HG03196 (cell line): ENCODE measurements at regions not wholly inside any gene's neighbourhood (a gene's known extent, or its start where the extent isn't known, plus 50 kb on each side); places are given as distances from the start of the nearest gene placed in this dataset.

Source experiments
- ATAC-seq: cut with Tn5 transposase; IDR thresholded peaks from one replicate; pipeline ENCODE4 v1.9.1; 2021; ENCODE audit not compliant: unreplicated experiment

DNA sequence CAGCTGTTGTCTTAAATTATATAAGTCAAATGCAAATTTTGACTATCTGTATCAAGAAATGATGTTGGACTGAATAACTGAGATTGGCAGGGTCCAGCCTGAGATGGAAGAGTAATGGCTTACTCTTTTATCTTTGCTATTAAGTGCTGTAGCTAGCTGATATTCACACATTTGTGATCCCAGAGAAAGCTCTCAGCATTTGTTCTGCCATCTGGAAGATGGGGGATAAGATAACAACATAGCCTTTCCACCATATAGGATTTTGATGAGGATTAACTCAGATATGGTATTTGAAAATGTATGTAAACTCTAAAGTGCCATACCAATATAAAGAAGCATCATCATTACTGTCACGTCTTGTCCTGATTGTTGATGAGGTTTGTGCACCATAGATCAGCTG lies 1063.2 kb upstream of the TENM4 start:
- ATAC-seq = no peak

DNA sequence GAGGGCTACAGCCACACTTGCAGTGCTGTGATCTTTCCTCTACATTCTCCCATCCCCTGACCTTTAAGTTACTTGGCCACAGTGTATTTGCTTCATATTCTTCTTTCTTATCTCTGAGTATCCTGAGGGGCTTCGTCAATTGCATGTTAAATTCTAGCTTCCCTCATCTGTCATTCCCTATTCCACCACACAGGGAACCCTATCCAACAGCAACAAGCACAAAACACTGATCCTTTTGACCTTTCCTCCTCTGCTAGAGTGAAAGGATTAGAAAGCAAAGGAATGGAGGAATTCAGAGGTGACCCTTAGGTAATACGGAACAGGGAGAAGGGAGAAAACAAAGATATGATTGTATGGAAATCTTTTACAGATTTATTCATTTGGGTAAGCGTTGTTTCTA lies 1061.7 kb upstream of the TENM4 start:
- ATAC-seq = no peak

DNA sequence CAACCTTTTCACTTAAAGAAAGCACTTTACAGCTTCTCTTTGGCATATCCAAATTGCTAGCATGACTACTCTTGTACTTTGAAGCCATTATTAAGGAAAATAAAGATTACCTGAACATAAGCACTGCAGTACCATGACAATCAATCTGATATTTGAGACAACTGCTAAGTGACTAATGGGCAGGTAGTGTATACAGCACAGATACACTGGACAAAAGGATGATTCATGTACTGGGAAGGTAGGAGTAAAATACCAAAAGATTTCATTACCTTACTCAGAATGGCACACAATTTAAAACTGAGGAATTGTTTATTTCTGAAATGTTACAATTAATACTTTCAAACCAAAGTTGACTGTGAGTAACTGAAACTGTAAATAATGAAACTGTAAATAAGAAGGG lies 1054.3 kb upstream of the TENM4 start:
- no peak for ATAC-seq

DNA sequence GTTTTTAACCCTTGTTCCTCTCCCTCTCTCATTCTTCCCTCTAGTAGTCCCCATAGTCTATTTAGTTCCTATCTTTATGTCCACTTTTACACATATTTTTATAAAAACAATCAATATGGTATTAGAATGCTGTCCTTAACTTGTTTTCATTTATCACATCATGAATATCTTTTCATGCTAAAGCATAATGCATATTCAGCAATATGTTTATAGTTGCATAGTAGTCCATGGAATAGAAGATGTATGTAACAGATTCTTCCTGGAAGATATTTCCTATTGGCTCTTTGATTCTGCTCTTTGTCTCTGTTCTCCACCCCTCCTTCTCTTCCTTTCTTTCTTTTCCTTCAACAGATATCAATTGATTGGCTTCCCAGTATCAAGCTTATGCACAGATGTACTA lies 1047.1 kb upstream of the TENM4 start:
- ATAC-seq = no peak

GRCh38 chr11:80486678-80487077 lies 1045.8 kb upstream of the TENM4 start:
- ATAC-seq = no peak

GRCh38 chr11:80477178-80477577 lies 1036.3 kb upstream of the TENM4 start:
- no peak for ATAC-seq

DNA sequence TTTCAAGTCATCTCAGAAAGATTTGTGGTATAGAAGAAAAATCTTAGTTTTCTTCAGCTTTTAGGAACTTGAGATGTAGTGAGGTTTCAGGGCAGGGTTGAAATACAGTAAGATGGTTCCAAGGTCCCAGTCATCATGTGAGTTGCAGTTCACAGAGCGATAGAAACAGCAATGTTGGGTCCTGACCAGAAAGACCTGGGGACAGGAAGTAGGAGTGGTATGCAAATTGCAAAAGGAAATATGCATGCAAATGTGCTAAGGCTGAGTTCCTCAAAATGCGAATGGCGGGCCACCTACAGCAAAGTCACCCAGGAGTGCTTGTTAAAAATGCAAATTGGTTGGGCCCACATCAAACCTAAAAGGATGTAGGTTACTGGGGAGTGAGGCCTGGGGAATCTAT lies 1032.7 kb upstream of the TENM4 start:
- no peak for ATAC-seq

GRCh38 chr11:80469871-80470270 lies 1029.0 kb upstream of the TENM4 start:
- ATAC-seq = no peak

DNA sequence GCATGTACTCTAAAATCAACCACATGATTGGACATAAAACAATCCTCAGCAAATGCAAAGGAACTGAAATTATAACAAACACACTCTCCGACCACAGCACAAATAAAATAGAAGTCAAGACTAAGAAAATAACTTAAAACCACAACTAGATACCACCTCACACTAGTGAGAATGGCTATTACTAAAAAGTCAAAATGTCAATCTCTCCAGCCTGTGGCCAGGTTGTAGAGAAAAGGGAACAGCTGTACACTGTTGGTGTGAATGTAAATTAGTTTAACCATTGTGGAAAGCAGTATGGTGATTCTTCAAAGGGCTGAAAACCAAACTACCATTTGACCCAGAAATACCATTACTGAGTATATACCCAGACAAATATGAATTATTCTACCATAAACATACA lies 1025.7 kb upstream of the TENM4 start:
- ATAC-seq = no peak

GRCh38 chr11:80462211-80462610 lies 1021.4 kb upstream of the TENM4 start:
- no peak for ATAC-seq

DNA sequence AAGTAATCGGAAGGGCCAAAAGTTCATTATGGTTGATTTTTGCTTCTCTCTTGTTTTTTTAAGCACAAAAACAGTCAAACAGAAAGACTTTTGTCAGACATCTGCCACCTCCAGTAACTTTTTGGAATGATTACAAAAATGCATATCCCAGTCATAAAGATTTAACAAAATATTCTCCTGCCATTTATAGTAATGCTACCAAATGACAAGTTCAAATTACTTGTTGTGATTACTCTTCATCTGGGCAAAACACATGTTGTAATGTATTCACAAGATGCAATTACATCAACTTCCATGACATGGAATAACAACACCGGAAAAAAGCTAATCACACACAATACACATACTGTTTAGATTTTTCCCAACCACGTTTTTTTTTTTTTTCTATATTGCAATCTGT lies 1017.5 kb upstream of the TENM4 start:
- ATAC-seq = no peak

DNA sequence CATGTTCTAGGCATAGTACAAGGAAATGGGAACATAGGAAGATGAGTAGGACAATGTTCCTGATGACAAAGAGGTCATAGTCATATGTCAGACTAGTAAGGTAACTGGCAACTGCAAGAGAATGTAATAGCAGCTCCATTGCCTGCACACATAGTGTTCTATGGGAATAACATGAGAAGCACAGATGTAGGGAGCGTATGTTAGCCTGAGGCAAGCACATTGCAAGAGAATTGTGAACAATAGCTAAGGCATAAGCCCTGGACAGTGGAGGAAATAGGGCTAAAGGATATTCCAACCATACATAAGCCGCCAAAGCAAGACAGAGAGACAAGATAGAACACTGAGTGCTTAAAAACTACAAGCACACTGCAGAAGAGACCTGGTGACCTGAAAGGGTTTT lies 1017.0 kb upstream of the TENM4 start:
- no peak for ATAC-seq

GRCh38 chr11:80455818-80456217 lies 1015.0 kb upstream of the TENM4 start:
- ATAC-seq = no peak

DNA sequence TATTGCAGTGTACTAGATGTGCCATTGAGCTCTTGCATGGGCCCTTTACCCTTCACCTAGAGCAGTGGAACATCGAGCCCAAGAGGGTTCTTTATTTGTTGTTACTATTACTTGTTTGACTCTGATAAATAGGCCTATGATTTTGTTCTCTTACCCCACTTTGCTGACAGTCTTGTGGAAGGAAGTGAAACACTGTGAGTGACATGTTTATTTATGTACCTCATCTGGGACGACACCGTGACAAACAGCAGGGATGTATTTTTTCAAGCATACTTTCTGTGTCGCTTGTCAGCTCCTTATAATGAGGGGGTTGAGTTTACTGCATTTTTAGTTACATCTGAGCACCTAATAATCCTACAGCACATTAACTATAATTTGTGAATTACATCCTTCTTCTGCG lies 1010.3 kb upstream of the TENM4 start:
- ATAC-seq = no peak

- ATAC-seq = no peak
These were observed 1007.9 kb upstream of the TENM4 start for GRCh38 chr11:80448709-80449108.

DNA sequence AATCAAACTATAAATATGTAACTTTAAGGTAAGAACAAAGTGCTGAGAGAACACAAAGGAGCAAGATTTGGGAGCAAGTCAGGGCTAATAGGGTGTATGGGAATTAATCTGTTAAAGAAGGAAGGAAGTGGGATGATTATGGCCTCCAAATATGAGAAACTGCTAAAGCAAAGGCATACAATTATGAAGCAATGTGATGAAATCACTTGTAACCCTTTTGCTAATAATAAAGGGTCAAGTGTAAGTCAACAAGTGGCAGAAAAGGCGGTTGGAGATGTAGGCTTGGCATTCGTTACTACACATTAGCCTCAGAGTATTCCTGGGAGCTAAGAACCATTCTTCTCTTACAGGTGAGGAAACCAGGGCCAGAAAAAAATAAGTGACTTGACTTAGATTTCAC lies 1002.3 kb upstream of the TENM4 start:
- no peak for ATAC-seq

DNA sequence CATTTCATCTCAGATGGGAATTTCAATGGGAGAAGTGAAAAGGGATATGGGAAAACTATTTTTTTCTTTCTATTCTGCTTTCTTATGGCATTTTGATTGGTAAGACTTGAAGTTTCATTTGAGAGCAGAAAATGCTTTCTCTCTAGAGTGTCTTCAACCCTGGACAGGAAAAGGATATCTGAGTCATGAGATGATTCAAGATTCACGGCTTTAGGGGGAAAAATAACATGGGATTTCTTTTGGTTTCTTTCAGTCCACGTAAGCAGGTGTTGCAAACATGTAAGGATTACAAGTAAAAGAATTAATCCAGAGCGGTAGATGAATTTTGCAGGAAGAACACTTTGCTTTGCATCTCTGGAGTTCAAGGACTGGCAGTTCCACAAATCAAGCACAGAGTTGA lies 1001.0 kb upstream of the TENM4 start:
- no peak for ATAC-seq

GRCh38 chr11:80440835-80441234 lies 1000.0 kb upstream of the TENM4 start:
- no peak for ATAC-seq

DNA sequence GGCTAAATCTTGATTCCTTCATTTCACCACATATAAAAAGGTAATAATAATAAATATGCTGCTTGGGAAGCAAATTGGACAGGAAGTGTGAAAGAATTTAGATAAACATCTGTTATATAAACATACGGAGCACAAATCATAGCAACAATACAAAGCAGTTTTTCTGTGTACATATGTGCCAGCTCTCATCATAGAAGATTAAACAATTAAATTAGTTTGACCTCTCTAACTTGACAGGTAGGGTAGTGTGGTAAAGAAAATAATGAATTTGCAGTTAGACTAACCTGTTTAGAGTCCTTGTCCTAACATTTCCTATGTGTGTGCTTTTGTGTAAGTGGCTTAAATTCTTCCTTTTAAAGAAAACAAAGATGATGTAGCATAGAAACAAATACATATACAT lies 995.7 kb upstream of the TENM4 start:
- ATAC-seq = no peak

DNA sequence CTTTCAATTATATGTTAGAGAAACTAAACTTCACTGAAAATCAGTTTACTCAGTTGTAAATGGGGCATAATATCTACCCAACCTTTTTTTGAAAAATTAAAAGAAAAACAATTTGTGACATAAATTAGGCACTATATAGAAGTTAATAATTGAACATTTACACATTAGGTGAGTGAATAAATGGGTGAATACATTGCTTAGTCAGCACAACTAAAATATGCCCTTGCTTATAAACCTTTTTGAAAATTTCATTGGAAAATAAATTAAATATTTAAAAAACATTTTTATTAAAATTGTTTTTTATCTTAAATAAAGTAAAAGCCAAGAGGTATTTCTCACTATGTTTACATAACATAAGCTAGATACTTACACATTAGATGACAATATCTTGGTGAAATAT lies 994.5 kb upstream of the TENM4 start:
- ATAC-seq = no peak

GRCh38 chr11:80432057-80432456 lies 991.2 kb upstream of the TENM4 start:
- ATAC-seq = no peak

GRCh38 chr11:80424012-80424695 lies 983.3 kb upstream of the TENM4 start:
- no peak for ATAC-seq

DNA sequence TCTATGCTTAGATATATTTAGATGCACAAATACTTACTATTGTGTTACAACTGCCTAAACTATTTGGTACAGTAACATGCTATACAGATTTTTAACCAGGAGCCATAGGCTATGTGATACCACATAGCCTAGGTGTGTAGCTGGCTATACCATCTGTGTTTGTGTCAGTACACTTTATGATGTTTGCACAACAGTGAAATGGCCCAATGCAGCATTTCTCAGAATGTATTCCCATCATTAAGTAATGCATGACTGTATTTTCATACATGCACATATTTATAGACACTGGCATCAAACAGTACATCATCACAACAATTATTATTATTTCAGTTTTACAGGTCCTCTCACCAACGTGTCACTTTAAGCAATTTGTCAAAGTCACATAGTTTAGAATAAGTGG lies 979.5 kb upstream of the TENM4 start:
- ATAC-seq = no peak

GRCh38 chr11:80417681-80418080 lies 976.9 kb upstream of the TENM4 start:
- no peak for ATAC-seq
